Left lung (tissue), 4 donors: ENCODE measurements at regions not wholly inside any gene's neighbourhood (a gene's known extent, or its start where the extent isn't known, plus 50 kb on each side); places are given as distances from the start of the nearest gene placed in this dataset.

Experiments
- ATAC-seq: fragments of 200-7000 bp; cut with Tn5 transposase; one replicate; pipeline ENCODE4 v1.9.1; 2020; ENCODE audit warnings: moderate library complexity
- DNase-seq, 4 donors: peaks; one replicate each; pipeline ENCODE4 v3.0.0-alpha.2; 2013 to 2020
- H3K27ac ChIP-seq, 2 donors: fragments of 200-600 bp; sonication (generic) in 1 of 2; one replicate each; pipeline versions ENCODE4 v1.5.0 to v1.8.0; 2020 to 2021
- H3K27me3 ChIP-seq, 2 donors: fragments of 200-600 bp; sonication (generic) in 1 of 2; one replicate each; pipeline versions ENCODE4 v1.5.0 to v1.8.0; 2020 to 2021
- H3K36me3 ChIP-seq, 2 donors: fragments of 200-600 bp; sonication (generic) in 1 of 2; one replicate each; pipeline versions ENCODE4 v1.5.0 to v1.8.0; 2020 to 2021
- H3K4me1 ChIP-seq, 2 donors: fragments of 200-600 bp; one replicate each; pipeline ENCODE4 v1.8.0; 2021
- H3K4me3 ChIP-seq, 2 donors: fragments of 200-600 bp; sonication (generic) in 1 of 2; one replicate each; pipeline versions ENCODE4 v1.5.0 to v1.8.0; 2020 to 2021; ENCODE audit warnings: mild to moderate bottlenecking in 1 of 2
- H3K9me3 ChIP-seq, 2 donors: fragments of 200-600 bp; sonication (generic) in 1 of 2; one replicate each; pipeline versions ENCODE4 v1.5.0 to v1.8.0; 2020 to 2021
- CTCF ChIP-seq, 2 donors: fragments of 200-600 bp; sonication (generic) in 1 of 2; IDR thresholded peaks; one replicate each; pipeline versions ENCODE4 v1.5.0 to v1.8.0; 2021; ENCODE audit warnings: antibody characterized with exemption in 2 of 2
- intact Hi-C, 2 donors: fragments of 100-400 bp; cut with DNase I; formaldehyde crosslinking; loops; one replicate each; pipeline versions ENCODE4 v1.11.2 to v1.14.2; 2022
- donor health status: DM: no; HTN: yes; CAD: no.
- donor health status: DM: no; HTN: no; CAD: no.

- TF ChIP-seq CTCF (IDR thresholded peaks at IDR 0.05), result no peak
- no peaks in the 10 kb centered on the region for H3K27me3 ChIP-seq
- H3K9me3 ChIP-seq, result no peaks in the 10 kb centered on the region
- intact Hi-C loops, result no loop called here
- H3K4me1 ChIP-seq, result no peaks in the 10 kb centered on the region
- no peak overlapping the region for H3K4me3 ChIP-seq
- DNase-seq (no peak), ATAC-seq (no peak)
- no peak overlapping the region for H3K27ac ChIP-seq
- no peaks in the 10 kb centered on the region for H3K36me3 ChIP-seq
Observed at GRCh38 chr5:21181609-21182125, 1193.7 kb upstream of the CDH18 start.

- no peak for TF ChIP-seq CTCF (IDR thresholded peaks at IDR 0.05)
- no peak for ATAC-seq
- intact Hi-C loops, result no loop called here
Observed at GRCh38 chr5:21173526-21173925, 1185.5 kb upstream of the CDH18 start.

GRCh38 chr5:21173036-21173435 lies 1185.0 kb upstream of the CDH18 start:
- Histone ChIP-seq H3K9me3 (no peaks in the 10 kb centered on the region), H3K4me3 (no peak overlapping the region), H3K27me3 (no peaks in the 10 kb centered on the region), H3K4me1 (no peaks in the 10 kb centered on the region), H3K36me3 (no peaks in the 10 kb centered on the region), H3K27ac (no peak overlapping the region)
- ATAC-seq, result no peak
- DNase-seq, result no peak
- intact Hi-C loops, result no loop called here
- no peak for TF ChIP-seq CTCF (IDR thresholded peaks at IDR 0.05)

More at GRCh38 chr5:21173526-21173925, 1185.5 kb upstream of the CDH18 start:
- Histone ChIP-seq H3K27me3 (no peaks in the 10 kb centered on the region), H3K9me3 (no peaks in the 10 kb centered on the region), H3K27ac (no peak overlapping the region), H3K4me3 (no peak overlapping the region), H3K4me1 (no peaks in the 10 kb centered on the region), H3K36me3 (no peaks in the 10 kb centered on the region)
- no peak for DNase-seq

GRCh38 chr5:21171038-21171437 lies 1183.0 kb upstream of the CDH18 start:
- ATAC-seq (no peak), DNase-seq (no peak)
- no peaks in the 10 kb centered on the region for H3K4me1 ChIP-seq
- no peaks in the 10 kb centered on the region for H3K36me3 ChIP-seq
- peaks cover 0 to 5% of the 10 kb centered on the region in 2 donors for H3K9me3 ChIP-seq
- no peaks in the 10 kb centered on the region for H3K27me3 ChIP-seq
- H3K4me3 ChIP-seq, result no peak overlapping the region
- intact Hi-C loops, result no loop called here
- no peak overlapping the region for H3K27ac ChIP-seq
- no peak for TF ChIP-seq CTCF (IDR thresholded peaks at IDR 0.05)

GRCh38 chr5:21168557-21168956 lies 1180.6 kb upstream of the CDH18 start:
- no peaks in the 10 kb centered on the region for H3K4me1 ChIP-seq
- no peak for TF ChIP-seq CTCF (IDR thresholded peaks at IDR 0.05)
- no peak overlapping the region for H3K27ac ChIP-seq
- H3K4me3 ChIP-seq, result no peak overlapping the region
- no peak for DNase-seq
- intact Hi-C loops, result no loop called here
- H3K36me3 ChIP-seq, result no peaks in the 10 kb centered on the region
- no peaks in the 10 kb centered on the region for H3K27me3 ChIP-seq
- H3K9me3 ChIP-seq, result peaks cover 0 to 5% of the 10 kb centered on the region in 2 donors
- no peak for ATAC-seq
